HFFc6 (cell line): ENCODE measurements at regions not wholly inside any gene's neighbourhood (a gene's known extent, or its start where the extent isn't known, plus 50 kb on each side); places are given as distances from the start of the nearest gene placed in this dataset.

Experiments
- DNase-seq: peaks from one replicate; pipeline ENCODE4 v3.0.0-alpha.2; 2018
- H3K27ac Mint-ChIP-seq: 2 replicates; pipeline ENCODE4 v1.8.0; 2020; ENCODE audit warnings: mild to moderate bottlenecking, mixed read lengths
- H3K27me3 Mint-ChIP-seq: 2 replicates; pipeline ENCODE4 v1.8.0; 2021; ENCODE audit warnings: mild to moderate bottlenecking, moderate library complexity, mixed read lengths; ENCODE audit not compliant: insufficient read depth
- H3K36me3 Mint-ChIP-seq: 2 replicates; pipeline ENCODE4 v1.8.0; 2021; ENCODE audit warnings: low read depth, mixed read lengths
- H3K4me1 Mint-ChIP-seq: 2 replicates; pipeline ENCODE4 v1.8.0; 2020; ENCODE audit warnings: low read depth, mixed read lengths
- H3K4me3 Mint-ChIP-seq: 2 replicates; pipeline ENCODE4 v1.8.0; 2020; ENCODE audit warnings: mild to moderate bottlenecking, moderate library complexity, mixed read lengths
- H3K9me3 Mint-ChIP-seq: 2 replicates; pipeline ENCODE4 v1.8.0; 2020; ENCODE audit warnings: mild to moderate bottlenecking, mixed read lengths
- CTCF ChIP-seq: fragments of 200-600 bp; sonication (generic); IDR thresholded peaks from 2 replicates; pipeline ENCODE4 v1.5.0; 2021; ENCODE audit warnings: antibody characterized with exemption, mild to moderate bottlenecking

- peaks cover 3% of the 10 kb centered on the region for H3K27me3 Mint-ChIP-seq
- no peak for TF ChIP-seq CTCF
- H3K4me3 Mint-ChIP-seq: no peak overlapping the region
- no peaks in the 10 kb centered on the region for H3K36me3 Mint-ChIP-seq
- no peaks in the 10 kb centered on the region for H3K4me1 Mint-ChIP-seq
- H3K27ac Mint-ChIP-seq: no peak overlapping the region
- no peaks in the 10 kb centered on the region for H3K9me3 Mint-ChIP-seq
- DNase-seq: no peak
Measured at GRCh38 chr15:60110909-60111308, 106.8 kb downstream of the FOXB1 start.

GRCh38 chr15:60115579-60116380 is 111.7 kb downstream of the FOXB1 start:
- Mint-ChIP-seq H3K27ac (no peak overlapping the region), H3K4me3 (no peak overlapping the region), H3K36me3 (no peaks in the 10 kb centered on the region), H3K27me3 (peaks cover 19% of the 10 kb centered on the region; the same call in 1 of the 2 replicates), H3K4me1 (no peaks in the 10 kb centered on the region), H3K9me3 (no peaks in the 10 kb centered on the region)
- TF ChIP-seq CTCF: no peak
- no peak for DNase-seq

GRCh38 chr15:60116456-60117089 is 112.5 kb downstream of the FOXB1 start:
- Mint-ChIP-seq H3K4me1 (no peaks in the 10 kb centered on the region), H3K27ac (no peak overlapping the region), H3K36me3 (no peaks in the 10 kb centered on the region), H3K27me3 (peaks cover 19% of the 10 kb centered on the region; the same call in 1 of the 2 replicates), H3K4me3 (no peak overlapping the region), H3K9me3 (no peaks in the 10 kb centered on the region)
- no peak for TF ChIP-seq CTCF
- no peak for DNase-seq

- H3K36me3 Mint-ChIP-seq: no peaks in the 10 kb centered on the region
- peaks cover 17% of the 10 kb centered on the region; the same call in 1 of the 2 replicates for H3K27me3 Mint-ChIP-seq
- no peak overlapping the region for H3K27ac Mint-ChIP-seq
- TF ChIP-seq CTCF: no peak
- H3K4me1 Mint-ChIP-seq: no peaks in the 10 kb centered on the region
- no peak for DNase-seq
- no peaks in the 10 kb centered on the region for H3K9me3 Mint-ChIP-seq
- no peak overlapping the region for H3K4me3 Mint-ChIP-seq
Measured at GRCh38 chr15:60118146-60118545, 114.0 kb downstream of the FOXB1 start.

GRCh38 chr15:60118626-60119025 is 114.5 kb downstream of the FOXB1 start:
- H3K36me3 Mint-ChIP-seq: no peaks in the 10 kb centered on the region
- TF ChIP-seq CTCF: no peak
- no peaks in the 10 kb centered on the region for H3K9me3 Mint-ChIP-seq
- H3K27me3 Mint-ChIP-seq: peaks cover 17% of the 10 kb centered on the region; the same call in 1 of the 2 replicates
- H3K4me1 Mint-ChIP-seq: no peaks in the 10 kb centered on the region
- no peak overlapping the region for H3K4me3 Mint-ChIP-seq
- H3K27ac Mint-ChIP-seq: no peak overlapping the region
- DNase-seq: no peak
